ENCODE measurements at regions not wholly inside any gene's neighbourhood (a gene's known extent, or its start where the extent isn't known, plus 50 kb on each side); places are given as distances from the start of the nearest gene placed in this dataset.
"Not testable (repeated sequence)": the region's sequence is repeated elsewhere in the genome, so short reads cannot be mapped to it uniquely, and the experiment has no call there.

DNA sequence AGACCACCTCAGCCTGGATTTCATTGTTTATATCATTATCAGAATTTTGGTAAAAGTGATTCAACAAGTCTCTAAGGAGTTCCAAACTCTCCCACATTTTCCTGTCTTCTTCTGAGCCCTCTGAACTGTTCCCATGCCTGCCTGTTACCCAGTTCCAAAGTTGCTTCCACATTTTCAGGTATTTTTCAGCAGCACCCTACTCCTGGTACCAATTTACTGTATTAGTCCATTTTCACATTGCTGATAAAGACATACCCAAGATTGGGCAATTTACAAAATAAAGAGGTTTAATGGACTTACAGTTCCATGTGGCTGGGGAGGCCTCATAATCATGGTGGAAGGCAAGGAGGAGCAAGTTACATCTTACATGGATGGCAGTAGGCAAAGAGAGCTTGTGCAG, 1087.3 kb downstream of the DIAPH3 start:
- TF ChIP-seq, protein P1, sequence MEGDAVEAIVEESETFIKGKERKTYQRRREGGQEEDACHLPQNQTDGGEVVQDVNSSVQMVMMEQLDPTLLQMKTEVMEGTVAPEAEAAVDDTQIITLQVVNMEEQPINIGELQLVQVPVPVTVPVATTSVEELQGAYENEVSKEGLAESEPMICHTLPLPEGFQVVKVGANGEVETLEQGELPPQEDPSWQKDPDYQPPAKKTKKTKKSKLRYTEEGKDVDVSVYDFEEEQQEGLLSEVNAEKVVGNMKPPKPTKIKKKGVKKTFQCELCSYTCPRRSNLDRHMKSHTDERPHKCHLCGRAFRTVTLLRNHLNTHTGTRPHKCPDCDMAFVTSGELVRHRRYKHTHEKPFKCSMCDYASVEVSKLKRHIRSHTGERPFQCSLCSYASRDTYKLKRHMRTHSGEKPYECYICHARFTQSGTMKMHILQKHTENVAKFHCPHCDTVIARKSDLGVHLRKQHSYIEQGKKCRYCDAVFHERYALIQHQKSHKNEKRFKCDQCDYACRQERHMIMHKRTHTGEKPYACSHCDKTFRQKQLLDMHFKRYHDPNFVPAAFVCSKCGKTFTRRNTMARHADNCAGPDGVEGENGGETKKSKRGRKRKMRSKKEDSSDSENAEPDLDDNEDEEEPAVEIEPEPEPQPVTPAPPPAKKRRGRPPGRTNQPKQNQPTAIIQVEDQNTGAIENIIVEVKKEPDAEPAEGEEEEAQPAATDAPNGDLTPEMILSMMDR (IDR thresholded peaks at IDR 0.05; ENCODE audit: low read length), result not testable (repeated sequence)
- not testable (repeated sequence) for TF ChIP-seq EZH2 (optimal IDR thresholded peaks at IDR 0.05; ENCODE audit: low read depth, low read length); EZH2phosphoT487 (IDR thresholded peaks at IDR 0.05; ENCODE audit: low read length)
